Subcutaneous abdominal adipose tissue (tissue), 5 donors: ENCODE measurements at regions not wholly inside any gene's neighbourhood (a gene's known extent, or its start where the extent isn't known, plus 50 kb on each side); places are given as distances from the start of the nearest gene placed in this dataset.

Source experiments
- H3K27ac ChIP-seq: one replicate; pipeline ENCODE4 v1.7.0; 2013; ENCODE audit warnings: low read depth, mild to moderate bottlenecking, inconsistent platforms, low read length, moderate library complexity
- H3K27me3 ChIP-seq, 5 donors: one replicate each; pipeline ENCODE4 v1.7.0; 2013; ENCODE audit warnings: low read length in 5 of 5, inconsistent platforms in 1 of 5; ENCODE audit not compliant: control insufficient read depth in 5 of 5, insufficient read depth in 4 of 5
- H3K36me3 ChIP-seq, 5 donors: one replicate each; pipeline ENCODE4 v1.7.0; 2013; ENCODE audit warnings: low read length in 5 of 5; ENCODE audit not compliant: control insufficient read depth in 5 of 5, insufficient read depth in 5 of 5
- H3K4me1 ChIP-seq, 5 donors: one replicate each; pipeline ENCODE4 v1.7.0; 2013; ENCODE audit warnings: low read length in 5 of 5, mild to moderate bottlenecking in 3 of 5, moderate library complexity in 1 of 5; ENCODE audit not compliant: control insufficient read depth in 5 of 5, insufficient read depth in 5 of 5
- H3K4me3 ChIP-seq, 5 donors: one replicate each; pipeline ENCODE4 v1.7.0; 2013; ENCODE audit warnings: low read length in 5 of 5, low read depth in 1 of 5
- H3K9ac ChIP-seq, 5 donors: one replicate each; pipeline ENCODE4 v1.7.0; 2013; ENCODE audit warnings: low read length in 5 of 5, mild to moderate bottlenecking in 4 of 5, moderate library complexity in 3 of 5
- H3K9me3 ChIP-seq, 5 donors: one replicate each; pipeline ENCODE4 v1.7.0; 2013; ENCODE audit warnings: low read length in 5 of 5; ENCODE audit not compliant: control insufficient read depth in 5 of 5
- donor health status: healthy.
- donor health status: healthy.
- donor health status: healthy.
- donor health status: healthy.
- donor health status: healthy.

- Histone ChIP-seq H3K27ac (no peak overlapping the region), H3K9me3 (no peaks in the 10 kb centered on the region), H3K9ac (no peak overlapping the region), H3K4me1 (peaks cover 0 to 4% (median under 1%) of the 10 kb centered on the region in 5 donors), H3K27me3 (peaks cover 0 to 2% (median 0%) of the 10 kb centered on the region in 5 donors), H3K4me3 (no peak overlapping the region), H3K36me3 (no peaks in the 10 kb centered on the region)
Measured at GRCh38 chr6:105815661-105816555, 270.2 kb upstream of the PRDM1 start.

GRCh38 chr6:105814745-105815536, 271.2 kb upstream of the PRDM1 start:
- H3K9ac ChIP-seq: no peak overlapping the region
- no peaks in the 10 kb centered on the region for H3K36me3 ChIP-seq
- peaks cover 0 to 2% (median 0%) of the 10 kb centered on the region in 5 donors for H3K27me3 ChIP-seq
- no peak overlapping the region for H3K4me3 ChIP-seq
- H3K4me1 ChIP-seq: peaks cover 0 to 13% (median 8%) of the 10 kb centered on the region in 5 donors
- no peaks in the 10 kb centered on the region for H3K9me3 ChIP-seq
- no peak overlapping the region for H3K27ac ChIP-seq

GRCh38 chr6:105810922-105811482, 275.1 kb upstream of the PRDM1 start:
- no peak overlapping the region for H3K9ac ChIP-seq
- H3K4me1 ChIP-seq: peaks cover 0 to 20% (median 11%) of the 10 kb centered on the region in 5 donors
- no peak overlapping the region for H3K27ac ChIP-seq
- H3K27me3 ChIP-seq: no peaks in the 10 kb centered on the region
- H3K36me3 ChIP-seq: no peaks in the 10 kb centered on the region
- H3K9me3 ChIP-seq: no peaks in the 10 kb centered on the region
- no peak overlapping the region for H3K4me3 ChIP-seq

- Histone ChIP-seq H3K4me1 (peaks cover 0 to 20% (median 11%) of the 10 kb centered on the region in 5 donors), H3K9me3 (no peaks in the 10 kb centered on the region), H3K9ac (no peak overlapping the region), H3K36me3 (no peaks in the 10 kb centered on the region), H3K4me3 (no peak overlapping the region), H3K27ac (no peak overlapping the region), H3K27me3 (no peaks in the 10 kb centered on the region)
Measured at GRCh38 chr6:105810105-105810921, 275.8 kb upstream of the PRDM1 start.

- H3K4me1 ChIP-seq: peaks cover 0 to 20% (median 11%) of the 10 kb centered on the region in 5 donors
- no peak overlapping the region for H3K4me3 ChIP-seq
- H3K27ac ChIP-seq: no peak overlapping the region
- H3K9me3 ChIP-seq: no peaks in the 10 kb centered on the region
- H3K9ac ChIP-seq: no peak overlapping the region
- H3K36me3 ChIP-seq: no peaks in the 10 kb centered on the region
- no peaks in the 10 kb centered on the region for H3K27me3 ChIP-seq
Measured at GRCh38 chr6:105808571-105808970, 277.6 kb upstream of the PRDM1 start.

GRCh38 chr6:105807905-105808304, 278.2 kb upstream of the PRDM1 start:
- no peak overlapping the region for H3K9ac ChIP-seq
- H3K4me3 ChIP-seq: no peak overlapping the region
- H3K9me3 ChIP-seq: no peaks in the 10 kb centered on the region
- no peaks in the 10 kb centered on the region for H3K27me3 ChIP-seq
- H3K27ac ChIP-seq: no peak overlapping the region
- no peaks in the 10 kb centered on the region for H3K36me3 ChIP-seq
- peaks cover 0 to 20% (median 11%) of the 10 kb centered on the region in 5 donors for H3K4me1 ChIP-seq

GRCh38 chr6:105806486-105806920, 279.6 kb upstream of the PRDM1 start:
- Histone ChIP-seq H3K9ac (no peak overlapping the region), H3K4me1 (peaks cover 0 to 20% (median 11%) of the 10 kb centered on the region in 5 donors), H3K27ac (no peak overlapping the region), H3K9me3 (no peaks in the 10 kb centered on the region), H3K27me3 (no peaks in the 10 kb centered on the region), H3K4me3 (no peak overlapping the region), H3K36me3 (no peaks in the 10 kb centered on the region)

- Histone ChIP-seq H3K36me3 (no peaks in the 10 kb centered on the region), H3K9me3 (no peaks in the 10 kb centered on the region), H3K9ac (no peak overlapping the region), H3K4me3 (no peak overlapping the region), H3K27me3 (no peaks in the 10 kb centered on the region), H3K4me1 (peaks cover 0 to 16% (median 7%) of the 10 kb centered on the region in 5 donors), H3K27ac (no peak overlapping the region)
Measured at GRCh38 chr6:105805501-105806023, 280.6 kb upstream of the PRDM1 start.

GRCh38 chr6:105804424-105804823, 281.7 kb upstream of the PRDM1 start:
- Histone ChIP-seq H3K27me3 (no peaks in the 10 kb centered on the region), H3K9ac (no peak overlapping the region), H3K36me3 (no peaks in the 10 kb centered on the region), H3K27ac (no peak overlapping the region), H3K9me3 (no peaks in the 10 kb centered on the region), H3K4me3 (no peak overlapping the region), H3K4me1 (peaks cover 0 to 5% (median 3%) of the 10 kb centered on the region in 5 donors)
